HCT116 (cell line): ENCODE measurements at regions not wholly inside any gene's neighbourhood (a gene's known extent, or its start where the extent isn't known, plus 50 kb on each side); places are given as distances from the start of the nearest gene placed in this dataset.

Experiments used
- CTCF ChIP-seq, 3 experiments: fragments of 200-600 bp in 1 of 3; sonication (generic) in 1 of 3; IDR thresholded peaks in 2 of 3; conservative IDR thresholded peaks in 1 of 3; 2 replicates each; pipeline ENCODE4 v1.5.1; 2012 to 2017; ENCODE audit warnings: low read depth in 2 of 3, low read length in 2 of 3, antibody characterized with exemption in 1 of 3, borderline replicate concordance in 1 of 3, control low read depth in 1 of 3, mild to moderate bottlenecking in 1 of 3, mixed read lengths in 1 of 3, mixed run types in 1 of 3, moderate library complexity in 1 of 3; ENCODE audit not compliant: insufficient read depth in 1 of 3
- EGR1 ChIP-seq: IDR thresholded peaks from 2 replicates; pipeline ENCODE4 v1.6.1; 2012; ENCODE audit warnings: low read depth
- EZH2 ChIP-seq: fragments of 200-600 bp; sonication (generic); IDR thresholded peaks from 2 replicates; pipeline ENCODE4 v1.6.1; 2017; ENCODE audit warnings: antibody characterized with exemption, mixed run types
- JUND ChIP-seq: IDR thresholded peaks from 2 replicates; pipeline ENCODE4 v1.6.1; 2012
- POLR2A ChIP-seq: IDR thresholded peaks from 2 replicates; pipeline ENCODE4 v1.7.0; 2011; ENCODE audit warnings: borderline replicate concordance; ENCODE audit not compliant: insufficient read depth, insufficient read length; ENCODE audit errors: extremely low read depth
- POLR2AphosphoS5 ChIP-seq: IDR thresholded peaks from 2 replicates; pipeline ENCODE4 v1.6.1; 2011; ENCODE audit warnings: mild to moderate bottlenecking, low read depth, low read length, moderate library complexity
- RAD21 ChIP-seq: IDR thresholded peaks from 2 replicates; pipeline ENCODE4 v1.6.1; 2012; ENCODE audit warnings: low read depth, mild to moderate bottlenecking
- SIN3A ChIP-seq: IDR thresholded peaks from 2 replicates; pipeline ENCODE4 v1.6.1; 2012; ENCODE audit warnings: low read depth
- YY1 ChIP-seq: IDR thresholded peaks from 2 replicates; pipeline ENCODE4 v1.6.1; 2011; ENCODE audit warnings: low read length, low read depth, moderate library complexity, mild to moderate bottlenecking; ENCODE audit not compliant: insufficient replicate concordance; ENCODE audit errors: extremely low read depth

- TF ChIP-seq CTCF (IDR thresholded peaks at IDR 0.05 in 2 of 3, conservative IDR thresholded peaks at IDR 0.05 in 1 of 3; ENCODE audit: borderline replicate concordance in 1 of 3, insufficient read depth in 1 of 3, low read depth in 2 of 3, low read length in 2 of 3) (no peak), SIN3A (no peak), JUND (no peak), EZH2 (no peak), POLR2A (no peak), POLR2AphosphoS5 (no peak), YY1 (no peak), RAD21 (no peak), EGR1 (no peak)
Measured at GRCh38 chr5:60505373-60506171, 194.4 kb downstream of the DEPDC1B start.
